H9 (cell line): ENCODE measurements at regions not wholly inside any gene's neighbourhood (a gene's known extent, or its start where the extent isn't known, plus 50 kb on each side); places are given as distances from the start of the nearest gene placed in this dataset.

ENCODE experiments used
- DNase-seq: peaks from one replicate; pipeline ENCODE4 v3.0.0-alpha.2; 2017
- H2AFZ ChIP-seq: one replicate; pipeline ENCODE4 v1.6.1; 2013; ENCODE audit warnings: mild to moderate bottlenecking, low read length, control low read depth, moderate library complexity
- H2AK5ac ChIP-seq: 2 replicates; pipeline ENCODE4 v1.6.1; 2013; ENCODE audit warnings: low read length, control low read depth, mixed read lengths; ENCODE audit not compliant: insufficient read length
- H2BK120ac ChIP-seq: one replicate; pipeline ENCODE4 v1.6.1; 2013; ENCODE audit warnings: low read depth, mild to moderate bottlenecking, low read length, control low read depth, inconsistent platforms; ENCODE audit not compliant: poor library complexity, severe bottlenecking
- H2BK12ac ChIP-seq: 2 replicates; pipeline ENCODE4 v1.6.1; 2013; ENCODE audit warnings: low read length, control low read depth, mixed read lengths, low read depth; ENCODE audit not compliant: insufficient read length
- H2BK15ac ChIP-seq: 2 replicates; pipeline ENCODE4 v1.6.1; 2013; ENCODE audit warnings: low read depth, low read length, control low read depth
- H2BK20ac ChIP-seq: one replicate; pipeline ENCODE4 v1.6.1; 2013; ENCODE audit warnings: low read depth, mild to moderate bottlenecking, low read length, control low read depth, inconsistent platforms; ENCODE audit not compliant: poor library complexity, severe bottlenecking
- H2BK5ac ChIP-seq: 2 replicates; pipeline ENCODE4 v1.6.1; 2013; ENCODE audit warnings: low read length, control low read depth, mixed read lengths; ENCODE audit not compliant: insufficient read length
- H3K14ac ChIP-seq: 2 replicates; pipeline ENCODE4 v1.6.1; 2013; ENCODE audit warnings: low read length, control low read depth; ENCODE audit not compliant: insufficient read depth
- H3K18ac ChIP-seq: 2 replicates; pipeline ENCODE4 v1.6.1; 2013; ENCODE audit warnings: low read depth, mild to moderate bottlenecking, mixed read lengths, low read length, control low read depth; ENCODE audit not compliant: insufficient read length
- H3K23ac ChIP-seq: 2 replicates; pipeline ENCODE4 v1.6.1; 2013; ENCODE audit warnings: low read length, control low read depth, mixed read lengths, low read depth; ENCODE audit not compliant: insufficient read length
- H3K23me2 ChIP-seq: 2 replicates; pipeline ENCODE4 v1.6.1; 2013; ENCODE audit warnings: low read depth, mild to moderate bottlenecking, mixed read lengths, low read length, control low read depth; ENCODE audit not compliant: insufficient read length, poor library complexity, severe bottlenecking
- H3K27ac ChIP-seq: 2 replicates; pipeline ENCODE4 v1.5.1; 2013; ENCODE audit warnings: low read length, control low read depth, mixed read lengths, low read depth; ENCODE audit not compliant: insufficient read length
- H3K27me3 ChIP-seq: 2 replicates; pipeline ENCODE4 v1.6.1; 2013; ENCODE audit warnings: low read length, control low read depth, inconsistent platforms; ENCODE audit not compliant: insufficient read depth
- H3K4ac ChIP-seq: 2 replicates; pipeline ENCODE4 v1.6.1; 2013; ENCODE audit warnings: low read depth, mild to moderate bottlenecking, control low read depth, inconsistent platforms, low read length, moderate library complexity
- H3K4me1 ChIP-seq: 2 replicates; pipeline ENCODE4 v1.6.1; 2013; ENCODE audit warnings: low read length, control low read depth, inconsistent platforms; ENCODE audit not compliant: insufficient read depth
- H3K4me2 ChIP-seq: 2 replicates; pipeline ENCODE4 v1.6.1; 2013; ENCODE audit warnings: low read length, control low read depth, mixed read lengths; ENCODE audit not compliant: insufficient read length, insufficient read depth
- H3K56ac ChIP-seq: 2 replicates; pipeline ENCODE4 v1.6.1; 2013; ENCODE audit warnings: low read depth, mild to moderate bottlenecking, mixed read lengths, low read length, control low read depth; ENCODE audit not compliant: insufficient read length
- H3K79me1 ChIP-seq: 2 replicates; pipeline ENCODE4 v1.6.1; 2013; ENCODE audit warnings: low read depth, mild to moderate bottlenecking, moderate library complexity, low read length, control low read depth, inconsistent platforms; ENCODE audit not compliant: insufficient read depth, poor library complexity, severe bottlenecking
- H3K79me2 ChIP-seq: 2 replicates; pipeline ENCODE4 v1.6.1; 2013; ENCODE audit warnings: low read length, control low read depth, inconsistent platforms; ENCODE audit not compliant: insufficient read depth
- H3K9ac ChIP-seq: 2 replicates; pipeline ENCODE4 v1.6.1; 2013; ENCODE audit warnings: low read length, control low read depth, mixed read lengths; ENCODE audit not compliant: insufficient read length; ENCODE audit errors: extremely low read depth
- H3K9me3 ChIP-seq: one replicate; pipeline ENCODE4 v1.6.1; 2013; ENCODE audit warnings: low read depth, low read length, inconsistent platforms; ENCODE audit not compliant: control insufficient read depth
- H3T11ph ChIP-seq: one replicate; pipeline ENCODE4 v1.6.1; 2013; ENCODE audit warnings: mild to moderate bottlenecking, low read length, control low read depth, inconsistent platforms
- H4K20me1 ChIP-seq: one replicate; pipeline ENCODE4 v1.6.1; 2013; ENCODE audit not compliant: control insufficient read depth, insufficient read length, insufficient read depth
- H4K5ac ChIP-seq: 2 replicates; pipeline ENCODE4 v1.6.1; 2013; ENCODE audit warnings: low read depth, mild to moderate bottlenecking, mixed read lengths, low read length, control low read depth; ENCODE audit not compliant: insufficient read length
- H4K8ac ChIP-seq: replicated peaks from 2 replicates; pipeline ENCODE4 v1.6.1; 2013; ENCODE audit warnings: low read length, control low read depth, mixed read lengths, low read depth; ENCODE audit not compliant: insufficient read length
- H4K91ac ChIP-seq: 2 replicates; pipeline ENCODE4 v1.6.1; 2013; ENCODE audit warnings: low read depth, mild to moderate bottlenecking, moderate library complexity, mixed read lengths, low read length, control low read depth; ENCODE audit not compliant: insufficient read length
- H3K27ac Mint-ChIP-seq, 3 experiments: 2 replicates in 2 of 3; 3 replicates in 1 of 3; pipeline ENCODE4 v1.8.0; 2020 to 2021; ENCODE audit warnings: mixed read lengths in 3 of 3, mild to moderate bottlenecking in 1 of 3, moderate library complexity in 1 of 3
- H3K27me3 Mint-ChIP-seq: 2 replicates; pipeline ENCODE4 v1.8.0; 2021; ENCODE audit warnings: low read depth, mild to moderate bottlenecking, moderate library complexity, mixed read lengths
- H3K36me3 Mint-ChIP-seq, 3 experiments: 2 replicates in 2 of 3; 3 replicates in 1 of 3; pipeline ENCODE4 v1.8.0; 2020 to 2021; ENCODE audit warnings: low read depth in 3 of 3, mixed read lengths in 3 of 3; ENCODE audit not compliant: insufficient read depth in 1 of 3
- H3K4me1 Mint-ChIP-seq, 2 experiments: 2 replicates each; pipeline ENCODE4 v1.8.0; 2020; ENCODE audit warnings: mixed read lengths in 2 of 2
- H3K4me3 Mint-ChIP-seq, 2 experiments: 2 replicates in 1 of 2; 3 replicates in 1 of 2; pipeline ENCODE4 v1.8.0; 2020 to 2021; ENCODE audit warnings: mild to moderate bottlenecking in 2 of 2, mixed read lengths in 2 of 2, moderate library complexity in 1 of 2
- H3K9me3 Mint-ChIP-seq, 2 experiments: 2 replicates in 1 of 2; 3 replicates in 1 of 2; pipeline ENCODE4 v1.8.0; 2020; ENCODE audit warnings: mild to moderate bottlenecking in 2 of 2, mixed read lengths in 2 of 2, moderate library complexity in 1 of 2
- CTCF ChIP-seq: fragments of 200-600 bp; sonication (generic); conservative IDR thresholded peaks from 3 replicates; pipeline ENCODE4 v1.8.0; 2021; ENCODE audit warnings: antibody characterized with exemption, mild to moderate bottlenecking
- WGBS: extraction: QIAGEN DNeasy Blood & Tissue Kit; methylation state at CpG from one replicate; pipeline ENCODE4 v1.1.7; 2013; ENCODE audit warnings: missing lambda C conversion rate, low lambda C conversion rate, mixed read lengths; ENCODE audit not compliant: insufficient read length; ENCODE audit errors: extremely low coverage; 5-methylcytosine and 5-hydroxymethylcytosine counted together

- Histone ChIP-seq H3K23ac (no peak overlapping the region), H3K18ac (no peak overlapping the region), H3T11ph (no peak overlapping the region), H4K5ac (no peak overlapping the region), H3K9me3 (no peaks in the 10 kb centered on the region), H4K20me1 (no peaks in the 10 kb centered on the region), H2BK20ac (no peak overlapping the region), H3K9ac (no peak overlapping the region), H3K4ac (no peak overlapping the region), H3K4me2 (no peak overlapping the region), H3K27ac (no peak overlapping the region), H2AK5ac (no peak overlapping the region), H2BK120ac (no peak overlapping the region), H3K56ac (no peak overlapping the region), H4K8ac (no peak overlapping the region), H3K79me2 (no peaks in the 10 kb centered on the region), H3K4me1 (no peaks in the 10 kb centered on the region), H2BK12ac (no peak overlapping the region), H2BK5ac (no peak overlapping the region), H3K79me1 (no peaks in the 10 kb centered on the region), H3K27me3 (no peaks in the 10 kb centered on the region; the same call in 1 of the 2 replicates), H4K91ac (no peak overlapping the region), H3K23me2 (no peaks in the 10 kb centered on the region), H3K14ac (no peak overlapping the region), H2BK15ac (no peak overlapping the region), H2AFZ (no peak overlapping the region)
- H3K9me3 Mint-ChIP-seq = no peaks in the 10 kb centered on the region
- H3K27me3 Mint-ChIP-seq = peaks cover 99% of the 10 kb centered on the region
- no peak overlapping the region for H3K27ac Mint-ChIP-seq
- DNase-seq = no peak
- no CpG with 5 or more reads among the region's 2 CpGs for WGBS
- no peak for TF ChIP-seq CTCF
- H3K4me3 Mint-ChIP-seq = no peak overlapping the region
- H3K4me1 Mint-ChIP-seq = peaks cover 0 to 5% of the 10 kb centered on the region in 2 experiments; a peak in 1 of 4 replicates
- H3K36me3 Mint-ChIP-seq = no peaks in the 10 kb centered on the region
Measured at GRCh38 chr15:96097661-96098060, 232.8 kb upstream of the NR2F2 start.
